T-helper 17 cell (primary cell): ENCODE measurements at regions not wholly inside any gene's neighbourhood (a gene's known extent, or its start where the extent isn't known, plus 50 kb on each side); places are given as distances from the start of the nearest gene placed in this dataset.

ENCODE experiments used
- ATAC-seq: fragments of 150-1000 bp; cut with Tn5 transposase; 2 replicates; pipeline ENCODE4 v1.10.0; 2021; ENCODE audit warnings: mild to moderate bottlenecking, moderate library complexity
- DNase-seq, 3 donors: peaks; one replicate each; pipeline versions ENCODE4 v3.0.0 to v3.0.0-alpha.2; 2020 to 2021
- H3K9me3 ChIP-seq: one replicate; pipeline ENCODE4 v1.7.0; 2013; ENCODE audit warnings: low read length, mild to moderate bottlenecking; ENCODE audit not compliant: control insufficient read depth, poor library complexity, severe bottlenecking
- H3K27ac Mint-ChIP-seq: one replicate; pipeline ENCODE4 v1.8.0; 2022; ENCODE audit warnings: mild to moderate bottlenecking, moderate library complexity, mixed read lengths
- H3K27me3 Mint-ChIP-seq: one replicate; pipeline ENCODE4 v1.8.0; 2022; ENCODE audit warnings: mixed read lengths
- H3K36me3 Mint-ChIP-seq: one replicate; pipeline ENCODE4 v1.8.0; 2022; ENCODE audit warnings: low read depth, mixed read lengths
- H3K4me1 Mint-ChIP-seq: one replicate; pipeline ENCODE4 v1.8.0; 2022; ENCODE audit warnings: mild to moderate bottlenecking, mixed read lengths
- H3K4me3 Mint-ChIP-seq: one replicate; pipeline ENCODE4 v1.8.0; 2022; ENCODE audit warnings: mild to moderate bottlenecking, moderate library complexity, mixed read lengths

DNA sequence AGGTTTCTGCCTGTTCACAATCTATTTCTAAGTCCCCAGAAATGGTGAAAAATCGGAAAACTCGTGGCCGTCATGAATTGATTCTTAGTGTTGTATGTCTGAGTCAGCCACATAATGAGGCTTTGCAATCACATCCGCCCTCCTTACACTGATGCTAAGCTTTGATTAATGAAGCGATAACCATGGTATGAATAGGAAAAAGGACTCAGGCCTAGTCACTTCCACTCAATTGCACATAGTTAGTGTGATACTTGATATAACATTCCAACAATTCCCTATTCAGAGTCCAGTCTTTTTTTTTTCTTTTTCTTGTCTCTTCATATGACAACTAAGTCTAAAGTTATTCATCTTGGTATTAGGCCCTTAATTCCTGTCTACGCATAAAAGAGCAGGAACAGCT lies 1231.0 kb downstream of the VRK1 start:
- no peak for DNase-seq
- Mint-ChIP-seq H3K36me3 (peaks cover 2% of the 10 kb centered on the region), H3K4me1 (no peaks in the 10 kb centered on the region), H3K4me3 (no peak overlapping the region), H3K27ac (no peak overlapping the region), H3K27me3 (no peaks in the 10 kb centered on the region)
- H3K9me3 ChIP-seq: no peaks in the 10 kb centered on the region
- ATAC-seq: no peak

DNA sequence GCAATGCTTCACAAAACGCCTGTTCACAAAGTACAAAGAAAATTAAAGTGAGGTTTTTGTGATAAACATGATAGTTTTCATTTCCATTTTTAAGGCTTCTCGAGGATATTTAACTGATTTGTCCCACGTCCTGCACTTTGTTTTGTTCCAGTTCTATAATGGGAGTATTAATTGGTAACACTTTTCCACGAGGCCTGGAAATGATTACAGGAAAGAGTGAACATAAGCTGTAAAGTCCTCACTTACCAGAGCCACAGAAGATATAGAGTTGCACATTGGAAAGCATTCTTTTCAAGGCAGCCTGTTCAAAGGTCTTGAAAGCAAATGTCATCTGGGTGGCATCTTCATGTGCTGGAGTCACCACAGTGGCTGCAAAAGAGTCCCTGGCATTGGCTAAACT lies 1236.6 kb downstream of the BCL11B start:
- DNase-seq (no peak), ATAC-seq (no peak)
- no peaks in the 10 kb centered on the region for H3K27me3 Mint-ChIP-seq
- H3K4me3 Mint-ChIP-seq: no peak overlapping the region
- no peaks in the 10 kb centered on the region for H3K4me1 Mint-ChIP-seq
- H3K36me3 Mint-ChIP-seq: no peaks in the 10 kb centered on the region
- no peaks in the 10 kb centered on the region for H3K9me3 ChIP-seq
- H3K27ac Mint-ChIP-seq: no peak overlapping the region

DNA sequence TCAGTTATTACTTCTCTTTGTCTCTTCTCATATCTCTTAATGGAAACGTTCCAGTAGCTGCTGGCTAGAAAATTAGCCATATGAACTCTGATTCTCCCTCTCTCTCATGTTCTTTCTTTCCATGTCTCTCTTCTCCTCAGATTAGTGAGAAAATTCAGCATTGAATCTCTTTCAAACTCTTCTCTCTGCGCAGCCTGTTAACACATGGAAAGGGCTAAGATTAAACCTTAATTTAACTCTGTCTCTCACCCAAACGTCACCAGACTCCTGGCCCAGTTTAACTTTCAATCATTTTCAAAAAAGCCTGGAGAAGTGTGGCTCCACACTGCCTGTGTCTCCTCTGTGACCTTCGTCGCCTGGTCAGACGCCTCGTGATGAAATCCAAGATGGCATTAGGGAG lies 1234.2 kb downstream of the BCL11B start:
- no peaks in the 10 kb centered on the region for H3K9me3 ChIP-seq
- DNase-seq (no peak), ATAC-seq (no peak)
- Mint-ChIP-seq H3K36me3 (no peaks in the 10 kb centered on the region), H3K4me1 (no peaks in the 10 kb centered on the region), H3K27ac (no peak overlapping the region), H3K27me3 (no peaks in the 10 kb centered on the region), H3K4me3 (no peak overlapping the region)

DNA sequence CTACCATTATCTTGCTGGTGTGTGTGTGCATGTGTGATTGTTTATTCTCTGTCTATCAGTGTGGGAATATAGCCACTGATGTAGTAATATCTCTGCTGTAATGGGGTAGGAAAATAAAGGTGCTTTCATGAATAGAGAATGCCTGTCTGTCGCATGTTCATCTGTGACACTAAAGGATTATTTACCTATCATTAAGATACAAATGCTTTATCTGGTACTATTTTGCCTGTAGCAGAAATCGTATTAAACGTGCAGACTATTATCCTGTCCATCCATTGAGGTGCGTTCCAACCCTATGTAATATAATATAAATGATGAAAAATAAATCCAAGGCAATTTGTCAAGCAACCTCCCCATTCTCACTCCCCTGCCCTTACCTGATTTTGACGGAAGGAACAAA lies 1215.1 kb downstream of the BCL11B start:
- H3K27ac Mint-ChIP-seq: no peak overlapping the region
- H3K4me3 Mint-ChIP-seq: no peak overlapping the region
- no peaks in the 10 kb centered on the region for H3K36me3 Mint-ChIP-seq
- no peak for DNase-seq
- H3K27me3 Mint-ChIP-seq: peaks cover 9% of the 10 kb centered on the region
- H3K9me3 ChIP-seq: no peaks in the 10 kb centered on the region
- no peaks in the 10 kb centered on the region for H3K4me1 Mint-ChIP-seq
- no peak for ATAC-seq

DNA sequence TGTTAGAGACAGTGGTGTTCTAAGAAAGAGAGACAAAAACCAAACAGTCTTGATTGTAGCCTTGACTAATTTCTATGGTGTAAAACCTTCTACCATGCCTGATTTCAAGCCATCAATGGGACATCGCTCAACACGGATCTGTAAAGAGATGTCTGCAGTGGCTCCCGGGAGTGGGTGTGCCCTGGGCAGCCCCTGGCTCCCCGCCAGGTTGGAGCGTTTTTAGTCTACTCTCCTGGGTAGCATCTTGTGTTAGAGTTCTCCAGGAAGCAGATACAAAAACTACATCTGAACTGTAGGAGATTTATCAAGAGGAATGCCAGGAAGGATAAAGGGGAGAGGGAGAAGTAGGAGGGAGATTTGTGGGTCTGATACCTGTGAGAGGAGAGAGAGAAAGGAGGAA lies 1212.9 kb downstream of the BCL11B start:
- H3K4me3 Mint-ChIP-seq: no peak overlapping the region
- H3K27ac Mint-ChIP-seq: no peak overlapping the region
- H3K27me3 Mint-ChIP-seq: peaks cover 9% of the 10 kb centered on the region
- H3K9me3 ChIP-seq: no peaks in the 10 kb centered on the region
- H3K4me1 Mint-ChIP-seq: no peaks in the 10 kb centered on the region
- no peak for DNase-seq
- ATAC-seq: no peak
- H3K36me3 Mint-ChIP-seq: no peaks in the 10 kb centered on the region

DNA sequence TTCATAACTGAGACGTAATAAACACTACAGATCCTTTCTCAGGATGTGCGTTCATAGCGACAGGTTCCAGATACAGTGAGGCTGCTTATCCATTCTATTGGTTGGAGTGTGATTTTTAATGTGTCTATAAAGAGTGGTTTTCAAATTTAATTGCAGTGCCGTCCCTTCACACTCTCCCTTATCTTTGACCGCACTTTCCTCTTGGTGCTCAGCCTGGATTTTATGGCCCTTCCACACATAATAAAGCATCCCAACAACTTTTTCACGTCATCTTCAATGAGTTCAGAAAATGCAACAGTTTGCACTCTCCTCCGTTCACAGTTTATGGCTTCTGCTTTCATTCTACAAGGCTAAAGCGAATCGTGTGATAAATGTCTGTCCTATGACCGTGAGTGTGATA lies 1209.9 kb downstream of the BCL11B start:
- Mint-ChIP-seq H3K4me1 (no peaks in the 10 kb centered on the region), H3K27ac (no peak overlapping the region), H3K36me3 (no peaks in the 10 kb centered on the region), H3K27me3 (peaks cover 5% of the 10 kb centered on the region), H3K4me3 (no peak overlapping the region)
- ATAC-seq: no peak
- DNase-seq: no peak
- H3K9me3 ChIP-seq: no peaks in the 10 kb centered on the region

DNA sequence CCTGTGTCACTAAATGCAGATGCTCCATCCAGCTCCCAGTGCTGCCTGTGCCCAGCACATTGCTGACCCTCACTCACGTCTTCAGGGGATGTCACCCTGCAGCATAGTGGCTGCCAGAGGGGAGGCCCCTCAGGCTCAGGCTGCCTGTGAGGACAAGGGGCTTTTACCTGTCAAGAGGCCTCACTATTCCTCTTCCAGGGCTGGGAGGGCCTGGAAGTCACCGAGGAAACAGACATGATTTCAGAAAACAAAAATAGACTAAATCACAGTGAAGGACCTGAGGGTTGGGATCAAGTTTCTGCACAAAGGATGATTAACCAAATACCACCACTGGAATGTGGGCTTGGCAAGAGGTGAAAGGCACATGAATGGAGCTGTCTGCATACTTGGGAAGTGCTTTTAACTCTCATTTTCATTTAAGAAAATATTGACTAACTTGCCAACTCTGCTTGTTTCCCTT lies 1202.3 kb downstream of the BCL11B start:
- H3K27ac Mint-ChIP-seq: no peak overlapping the region
- H3K4me1 Mint-ChIP-seq: no peaks in the 10 kb centered on the region
- no peak overlapping the region for H3K4me3 Mint-ChIP-seq
- peaks cover 5% of the 10 kb centered on the region for H3K27me3 Mint-ChIP-seq
- H3K36me3 Mint-ChIP-seq: no peaks in the 10 kb centered on the region
- ATAC-seq (no peak), DNase-seq (no peak)
- no peaks in the 10 kb centered on the region for H3K9me3 ChIP-seq

DNA sequence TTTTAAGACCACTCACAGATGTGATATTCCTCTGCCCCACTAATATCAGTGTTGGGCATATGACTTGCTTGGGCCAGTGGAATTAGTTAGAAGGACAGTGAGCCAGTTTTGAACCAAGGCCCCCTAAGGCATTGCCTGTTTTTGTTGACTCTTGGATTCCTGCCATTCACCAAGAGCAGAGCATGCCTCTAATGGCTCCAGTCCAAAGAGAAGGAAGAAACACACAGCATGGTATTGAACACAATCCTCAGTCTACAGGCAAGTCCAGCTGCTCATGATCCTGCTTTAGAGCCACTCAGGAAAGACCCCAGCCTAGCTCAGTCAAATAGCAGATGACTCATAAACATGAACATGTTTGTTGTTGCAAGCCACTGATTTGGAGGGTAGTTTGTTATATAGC lies 1201.5 kb downstream of the BCL11B start:
- H3K36me3 Mint-ChIP-seq: no peaks in the 10 kb centered on the region
- no peaks in the 10 kb centered on the region for H3K9me3 ChIP-seq
- DNase-seq: no peak
- H3K27me3 Mint-ChIP-seq: peaks cover 5% of the 10 kb centered on the region
- ATAC-seq: no peak
- H3K4me3 Mint-ChIP-seq: no peak overlapping the region
- no peaks in the 10 kb centered on the region for H3K4me1 Mint-ChIP-seq
- H3K27ac Mint-ChIP-seq: no peak overlapping the region

DNA sequence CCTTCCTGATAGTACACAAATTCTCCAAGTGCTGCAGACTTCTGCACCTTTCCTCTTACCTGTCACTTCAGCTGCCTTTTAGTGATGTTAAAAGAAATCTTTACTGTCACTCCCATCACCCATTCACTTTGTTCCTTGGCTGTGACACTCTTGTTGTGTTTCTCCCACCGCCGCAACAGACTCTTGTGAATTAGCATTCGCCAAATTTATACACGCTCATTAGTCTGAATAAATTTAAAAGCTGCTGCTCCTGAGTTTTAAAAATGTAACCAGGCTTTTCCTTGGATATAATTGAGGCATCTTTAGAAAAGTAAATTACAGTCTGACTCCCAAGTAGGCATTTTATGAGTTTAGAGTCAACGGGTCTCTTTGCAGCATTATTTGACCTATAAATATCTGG lies 1197.9 kb downstream of the BCL11B start:
- no peak for ATAC-seq

DNA sequence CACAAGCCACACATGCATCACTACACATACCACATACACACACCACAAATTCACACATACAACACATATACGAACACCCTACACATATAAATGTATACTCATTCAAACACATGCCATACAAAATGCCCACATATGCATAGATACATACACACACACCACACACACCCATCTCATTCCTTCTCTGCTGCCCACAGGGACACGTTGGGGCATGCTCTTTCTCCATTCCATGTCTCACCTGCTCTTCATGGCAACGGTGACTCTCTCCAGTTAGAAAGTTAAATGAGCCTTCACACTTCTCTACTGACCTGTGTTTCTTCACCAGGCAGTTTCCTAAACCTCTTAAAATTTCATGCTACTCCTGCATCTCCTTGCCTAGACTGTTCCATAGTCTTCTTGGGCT lies 1194.8 kb downstream of the BCL11B start:
- H3K27ac Mint-ChIP-seq: no peak overlapping the region
- ATAC-seq: no peak

More for the DNA sequence above, 1197.9 kb downstream of the BCL11B start:
- H3K4me3 Mint-ChIP-seq: no peak overlapping the region
- H3K4me1 Mint-ChIP-seq: no peaks in the 10 kb centered on the region
- H3K27me3 Mint-ChIP-seq: no peaks in the 10 kb centered on the region
- H3K36me3 Mint-ChIP-seq: peaks cover 2% of the 10 kb centered on the region
- H3K9me3 ChIP-seq: no peaks in the 10 kb centered on the region
- DNase-seq: no peak
- H3K27ac Mint-ChIP-seq: no peak overlapping the region

DNA sequence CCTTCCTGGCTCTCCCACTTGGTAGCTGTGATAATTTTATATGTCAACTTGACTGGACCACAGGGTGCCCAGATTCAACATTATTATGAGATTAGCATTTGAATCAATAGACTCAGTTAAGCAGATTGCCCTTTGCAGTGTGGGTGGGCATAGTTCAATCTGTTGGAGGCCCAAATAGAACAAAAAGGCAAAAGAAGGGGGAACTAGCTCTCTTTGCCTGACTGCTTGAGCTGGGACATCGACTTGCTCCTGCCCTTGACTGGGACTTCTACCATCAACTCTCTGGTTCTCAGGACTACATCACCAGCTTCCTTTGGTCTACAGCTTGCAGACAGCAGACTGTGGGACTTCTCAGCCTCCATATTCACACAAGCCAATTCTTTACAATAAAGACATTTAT lies 1189.2 kb downstream of the BCL11B start:
- peaks cover 2% of the 10 kb centered on the region for H3K4me1 Mint-ChIP-seq
- DNase-seq (no peak), ATAC-seq (no peak)
- H3K36me3 Mint-ChIP-seq: peaks cover 2% of the 10 kb centered on the region
- no peaks in the 10 kb centered on the region for H3K9me3 ChIP-seq
- H3K27ac Mint-ChIP-seq: no peak overlapping the region
- no peak overlapping the region for H3K4me3 Mint-ChIP-seq
- no peaks in the 10 kb centered on the region for H3K27me3 Mint-ChIP-seq

More for the DNA sequence above, 1194.8 kb downstream of the BCL11B start:
- DNase-seq: no peak
- H3K9me3 ChIP-seq: no peaks in the 10 kb centered on the region
- no peaks in the 10 kb centered on the region for H3K27me3 Mint-ChIP-seq
- H3K36me3 Mint-ChIP-seq: peaks cover 2% of the 10 kb centered on the region
- no peak overlapping the region for H3K4me3 Mint-ChIP-seq
- peaks cover 2% of the 10 kb centered on the region for H3K4me1 Mint-ChIP-seq

DNA sequence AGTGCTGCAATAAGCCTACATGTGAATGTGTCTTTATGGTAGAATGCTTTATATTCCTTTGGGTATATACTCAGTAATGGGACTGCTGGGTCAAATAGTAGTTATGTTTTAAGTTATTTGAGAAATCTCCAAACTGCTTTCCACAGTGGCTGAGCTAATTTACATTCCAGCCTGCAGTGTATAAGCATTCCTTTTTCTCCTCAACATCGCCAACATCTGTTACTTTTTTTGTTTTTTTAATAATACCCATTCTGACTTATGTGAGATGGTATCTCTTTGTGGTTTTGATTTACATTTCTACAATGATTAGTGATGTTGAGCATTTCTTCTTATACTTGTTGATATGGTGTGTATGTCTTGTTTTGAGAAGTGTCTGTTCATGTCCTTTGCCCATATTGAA lies 1186.2 kb downstream of the BCL11B start:
- Mint-ChIP-seq H3K27ac (no peak overlapping the region), H3K4me1 (no peaks in the 10 kb centered on the region), H3K36me3 (no peaks in the 10 kb centered on the region), H3K27me3 (no peaks in the 10 kb centered on the region), H3K4me3 (no peak overlapping the region)
- DNase-seq: no peak
- no peaks in the 10 kb centered on the region for H3K9me3 ChIP-seq
- no peak for ATAC-seq

DNA sequence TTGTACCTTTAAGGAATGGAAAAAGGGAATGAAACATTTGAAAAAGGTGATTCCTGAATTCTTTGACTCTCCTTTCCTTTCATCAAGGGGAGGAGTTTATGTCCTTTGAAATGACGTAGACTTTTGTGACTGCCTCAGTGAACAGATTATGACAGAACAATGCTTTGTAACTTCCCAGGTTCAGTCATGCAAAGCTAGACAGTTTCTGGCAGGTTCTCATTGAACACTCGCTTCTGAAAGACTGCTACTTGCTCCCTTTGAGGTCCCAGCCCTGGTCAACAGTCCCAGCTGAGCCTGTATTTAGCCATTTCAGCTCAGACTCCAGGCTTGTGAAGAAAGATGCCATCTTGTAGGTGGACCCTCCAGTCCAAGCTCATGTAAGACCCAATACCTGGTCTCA lies 1178.9 kb downstream of the BCL11B start:
- DNase-seq (no peak), ATAC-seq (no peak)
- Mint-ChIP-seq H3K27me3 (no peaks in the 10 kb centered on the region), H3K4me3 (no peak overlapping the region), H3K27ac (no peak overlapping the region), H3K36me3 (no peaks in the 10 kb centered on the region), H3K4me1 (no peaks in the 10 kb centered on the region)
- H3K9me3 ChIP-seq: no peaks in the 10 kb centered on the region

DNA sequence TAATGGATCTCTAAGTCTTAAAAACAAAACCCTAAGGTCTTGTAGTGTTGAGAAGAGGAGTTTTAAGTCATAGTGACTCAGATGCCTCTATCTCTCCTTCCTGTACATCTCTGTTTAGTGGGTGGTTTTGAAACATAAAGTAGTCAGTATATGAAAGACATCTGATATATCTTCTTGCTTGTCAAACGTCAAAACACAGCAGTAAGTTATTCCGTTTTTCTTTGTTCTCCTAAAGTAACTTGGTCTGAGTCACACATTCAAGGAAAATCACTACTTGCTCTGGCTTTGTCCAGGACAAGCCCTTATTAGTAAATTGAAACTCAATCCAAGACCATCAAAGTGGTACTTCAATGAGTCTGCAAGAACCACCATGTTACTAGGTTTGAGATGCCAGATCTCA lies 1172.5 kb downstream of the BCL11B start:
- Mint-ChIP-seq H3K27ac (no peak overlapping the region), H3K36me3 (no peaks in the 10 kb centered on the region), H3K4me3 (no peak overlapping the region), H3K27me3 (no peaks in the 10 kb centered on the region), H3K4me1 (no peaks in the 10 kb centered on the region)
- H3K9me3 ChIP-seq: no peaks in the 10 kb centered on the region
- DNase-seq (no peak), ATAC-seq (no peak)

DNA sequence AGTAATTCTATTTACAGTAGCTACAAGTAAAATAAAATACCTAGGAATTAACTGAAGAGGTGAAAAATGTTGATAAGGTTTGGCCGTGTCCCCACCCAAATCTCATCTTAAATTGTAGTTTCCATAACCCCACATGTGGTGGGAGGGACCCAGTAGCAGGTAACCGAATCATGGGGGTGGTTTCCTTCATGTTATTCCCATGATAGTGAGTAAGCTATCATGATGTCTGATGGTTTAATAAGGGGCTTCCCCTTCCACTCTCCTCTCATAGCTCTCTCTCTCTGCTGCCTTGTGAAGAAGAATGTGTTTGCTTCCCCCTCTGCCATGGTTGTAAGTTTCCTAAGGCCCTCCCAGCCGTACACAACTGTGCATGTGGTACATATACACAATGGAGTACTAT lies 1170.7 kb downstream of the BCL11B start:
- no peak overlapping the region for H3K4me3 Mint-ChIP-seq
- ATAC-seq (no peak), DNase-seq (no peak)
- no peak overlapping the region for H3K27ac Mint-ChIP-seq
- no peaks in the 10 kb centered on the region for H3K9me3 ChIP-seq
- no peaks in the 10 kb centered on the region for H3K36me3 Mint-ChIP-seq
- H3K4me1 Mint-ChIP-seq: no peaks in the 10 kb centered on the region
- H3K27me3 Mint-ChIP-seq: no peaks in the 10 kb centered on the region
